GM18909 (cell line): ENCODE measurements at regions not wholly inside any gene's neighbourhood (a gene's known extent, or its start where the extent isn't known, plus 50 kb on each side); places are given as distances from the start of the nearest gene placed in this dataset.

Experiments
- ATAC-seq: cut with Tn5 transposase; IDR thresholded peaks from one replicate; pipeline ENCODE4 v1.9.1; 2021; ENCODE audit warnings: mild to moderate bottlenecking; ENCODE audit not compliant: unreplicated experiment, poor library complexity

- ATAC-seq, result no peak
Observed at GRCh38 chr3:3745693-3746092, 53.5 kb upstream of the LRRN1 start.

DNA sequence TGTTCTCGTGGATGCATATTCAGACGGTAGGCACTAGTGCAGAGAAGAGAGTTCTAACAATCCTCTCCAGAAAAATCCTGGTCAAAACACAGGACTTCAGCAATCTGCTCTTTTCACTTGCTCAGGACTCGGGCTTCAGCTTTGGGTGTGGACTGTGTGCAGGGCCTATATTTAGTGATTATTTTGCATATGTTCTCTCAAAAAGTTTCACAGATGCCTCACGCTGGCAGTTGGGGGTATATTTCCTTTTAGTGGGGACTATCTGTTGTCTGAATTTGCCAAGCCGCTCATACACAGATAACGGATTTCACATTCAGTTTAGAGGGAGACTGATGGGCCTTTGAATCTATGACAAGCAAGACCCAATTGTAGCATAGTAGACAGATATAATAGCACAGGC lies 54.4 kb upstream of the LRRN1 start:
- peak; percentile 59 for ATAC-seq

- no peak for ATAC-seq
Observed at GRCh38 chr3:3743754-3744153, 55.5 kb upstream of the LRRN1 start.

GRCh38 chr3:3740061-3740460 lies 59.2 kb upstream of the LRRN1 start:
- no peak for ATAC-seq

- no peak for ATAC-seq
Observed at GRCh38 chr3:3739330-3740060, 59.7 kb upstream of the LRRN1 start.

GRCh38 chr3:3737531-3737930 lies 61.7 kb upstream of the LRRN1 start:
- no peak for ATAC-seq

DNA sequence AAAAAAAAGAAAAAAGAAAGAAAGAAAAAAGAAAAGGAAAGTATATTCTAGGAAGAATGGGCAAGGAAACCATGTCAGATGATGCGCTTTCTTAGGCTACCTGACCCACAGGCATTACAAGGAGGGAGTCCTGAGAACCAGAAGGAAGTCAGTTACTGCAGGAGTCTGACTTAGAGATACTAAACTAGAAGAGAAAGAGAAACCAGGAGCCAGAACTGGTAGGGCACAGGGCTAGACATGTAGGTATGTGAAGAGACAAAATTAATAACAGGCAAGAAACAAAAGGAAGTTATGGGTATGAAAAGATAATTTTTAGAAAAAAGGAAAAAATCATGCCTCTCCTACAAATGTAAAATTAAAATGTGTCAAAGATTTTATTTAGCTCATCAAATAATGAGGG lies 63.3 kb upstream of the LRRN1 start:
- no peak for ATAC-seq

- ATAC-seq, result no peak
Observed at GRCh38 chr3:3734881-3735280, 64.3 kb upstream of the LRRN1 start.

GRCh38 chr3:3729261-3729660 lies 70.0 kb upstream of the LRRN1 start:
- ATAC-seq, result no peak

DNA sequence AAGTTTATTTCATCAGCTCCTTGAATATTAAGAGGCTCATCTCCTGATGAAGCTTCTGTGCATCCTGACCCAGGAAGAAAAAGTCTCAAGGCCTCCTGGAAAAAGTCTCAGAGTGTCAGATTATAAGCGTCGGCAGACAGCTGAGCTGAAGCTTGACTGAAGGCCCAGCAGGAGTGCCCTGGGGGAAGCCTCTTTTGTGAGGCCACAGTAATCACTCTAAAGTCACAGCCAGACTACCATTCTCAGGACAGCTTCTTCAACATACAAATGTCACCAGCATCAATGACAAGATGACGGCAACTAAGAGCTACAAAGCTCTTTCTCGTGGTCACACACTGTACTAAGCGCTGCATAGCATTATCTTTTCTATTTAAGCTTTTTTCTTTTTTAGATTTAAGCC lies 72.7 kb upstream of the LRRN1 start:
- ATAC-seq, result no peak

DNA sequence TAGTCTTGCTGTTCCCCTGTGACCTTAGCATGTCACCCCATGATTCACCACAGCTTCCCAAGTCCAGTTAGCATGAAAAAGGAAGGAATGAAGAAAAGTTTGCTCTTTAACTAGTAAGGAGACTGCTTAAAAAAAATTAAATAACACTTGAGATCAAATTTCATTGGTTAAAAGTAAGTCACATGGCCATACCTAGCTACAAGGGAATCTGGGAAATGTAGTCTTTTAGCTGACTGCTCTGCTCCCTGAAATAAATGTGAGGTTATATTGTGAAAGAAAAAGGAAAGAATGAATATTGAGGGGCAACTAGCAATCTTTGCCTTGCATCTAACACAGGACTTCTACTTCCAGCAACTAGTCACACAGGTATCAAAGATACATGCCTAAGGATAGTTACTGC lies 84.7 kb upstream of the LRRN1 start:
- ATAC-seq, result no peak

DNA sequence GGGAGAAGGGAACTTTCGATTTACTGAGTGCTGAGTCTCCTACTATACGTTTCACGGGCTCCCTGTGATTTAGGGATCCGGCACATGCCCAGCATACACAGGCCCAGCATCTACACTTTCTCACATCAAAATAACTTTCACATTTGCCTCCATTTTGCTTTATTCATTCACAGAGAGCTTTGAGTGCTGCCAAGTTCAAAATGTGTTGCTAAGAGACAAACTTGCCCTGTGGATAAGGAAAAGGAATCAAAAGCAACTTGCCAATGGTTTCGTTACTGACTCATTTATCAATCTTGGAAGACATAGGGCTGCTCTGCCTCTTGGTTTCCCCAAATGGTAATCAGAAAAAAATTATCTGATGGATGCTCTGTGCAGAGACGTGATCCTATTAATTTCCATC lies 86.3 kb upstream of the LRRN1 start:
- no peak for ATAC-seq

DNA sequence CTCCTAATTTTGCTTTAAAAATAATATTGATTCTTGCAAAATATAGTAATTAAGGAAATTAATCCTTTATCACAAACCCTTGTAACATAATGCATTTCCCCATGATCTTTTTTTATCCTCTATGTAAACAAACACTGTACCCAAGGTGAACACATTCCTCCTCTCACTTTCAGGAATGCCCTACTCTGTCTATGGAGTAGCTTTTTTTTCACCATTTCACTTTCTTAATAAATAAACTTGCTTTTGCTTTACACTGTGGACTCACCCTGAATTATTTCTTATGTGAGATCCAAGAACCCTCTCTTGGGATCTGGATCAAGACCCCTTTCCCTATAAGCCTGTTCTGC lies 90.5 kb upstream of the LRRN1 start:
- ATAC-seq, result no peak

DNA sequence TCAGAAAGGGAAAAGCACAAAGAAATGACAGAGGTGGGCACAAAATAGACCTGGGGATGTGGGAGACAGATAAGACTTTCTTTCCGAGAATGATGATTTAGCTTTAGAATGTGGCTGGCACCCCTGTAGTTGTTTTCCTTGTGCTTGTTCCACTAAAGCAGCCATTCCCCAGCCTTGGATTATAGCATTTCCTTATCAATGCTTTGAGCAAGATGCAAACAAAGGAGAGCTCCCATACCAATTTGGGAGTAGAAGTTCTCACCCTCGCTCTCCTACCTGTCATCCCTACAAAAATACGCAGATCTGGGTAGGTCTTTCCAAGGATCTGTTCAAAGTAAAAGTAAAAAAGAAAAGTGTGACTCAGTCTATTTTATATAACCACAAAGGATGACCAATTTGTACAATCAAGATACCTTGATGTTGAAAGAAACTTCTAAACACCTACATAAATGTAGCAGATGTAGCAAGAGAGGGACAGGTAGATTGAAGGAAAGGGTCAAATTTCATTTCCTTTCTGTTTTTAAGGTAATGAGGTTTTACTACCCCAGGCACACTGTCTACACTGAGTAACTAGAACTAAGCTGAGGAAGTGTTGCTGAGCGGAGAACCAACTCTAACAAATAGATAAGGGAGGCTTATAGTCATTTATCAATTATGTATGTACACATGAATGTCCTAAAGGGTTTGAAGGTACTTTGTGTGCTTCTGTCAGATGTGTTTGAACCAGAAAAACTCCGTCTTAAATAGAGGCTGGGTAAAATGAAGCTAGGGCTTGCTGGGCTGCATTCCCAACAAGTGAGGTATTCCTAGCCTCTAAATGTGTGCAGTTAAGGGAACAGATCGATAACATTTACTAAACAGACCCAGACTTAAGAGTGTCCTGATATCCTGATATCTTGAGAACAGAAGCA lies 91.1 kb upstream of the LRRN1 start:
- ATAC-seq, result no peak

GRCh38 chr3:3705090-3705775 lies 94.0 kb upstream of the LRRN1 start:
- no peak for ATAC-seq

DNA sequence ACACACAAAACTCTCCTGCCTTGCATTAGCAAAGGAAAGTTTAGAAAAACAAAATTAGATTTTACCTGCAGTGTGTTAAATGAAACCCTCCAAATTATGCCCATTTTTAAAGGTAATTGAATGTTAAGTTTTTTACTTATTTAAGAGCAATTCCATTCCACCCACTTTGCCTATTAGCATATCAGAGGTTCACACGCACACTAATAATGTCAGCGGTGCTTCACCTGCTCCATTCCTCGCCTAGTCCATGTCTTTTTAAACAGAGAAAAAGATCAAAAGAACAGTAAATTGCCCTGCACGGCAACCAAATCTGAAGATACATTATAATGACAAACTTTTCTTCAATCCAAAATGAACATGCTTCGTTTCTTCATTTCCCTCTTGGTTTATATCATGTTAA lies 97.3 kb upstream of the LRRN1 start:
- ATAC-seq, result no peak

- ATAC-seq, result no peak
Observed at GRCh38 chr3:3699816-3700633, 99.2 kb upstream of the LRRN1 start.

- no peak for ATAC-seq
Observed at GRCh38 chr3:3699407-3699806, 99.8 kb upstream of the LRRN1 start.

DNA sequence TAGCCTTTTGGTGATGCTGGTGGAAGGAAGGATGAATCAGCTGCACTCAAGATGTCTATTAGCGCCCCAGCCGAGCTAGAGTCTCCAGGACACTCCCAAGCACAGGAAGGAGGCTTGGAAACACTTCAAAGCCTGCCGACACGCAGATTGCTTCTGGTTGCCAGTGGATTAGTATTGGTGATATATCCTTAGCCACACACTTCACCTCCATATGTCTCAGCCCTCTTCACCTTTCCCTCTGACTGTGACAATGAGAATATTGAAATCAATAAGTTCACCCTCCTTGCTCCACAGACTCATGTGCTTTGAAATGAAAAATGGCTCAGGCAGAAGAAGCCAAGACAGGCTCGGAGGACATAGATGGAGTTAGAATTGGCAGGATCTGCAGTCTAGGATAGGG lies 102.9 kb upstream of the LRRN1 start:
- ATAC-seq, result no peak

DNA sequence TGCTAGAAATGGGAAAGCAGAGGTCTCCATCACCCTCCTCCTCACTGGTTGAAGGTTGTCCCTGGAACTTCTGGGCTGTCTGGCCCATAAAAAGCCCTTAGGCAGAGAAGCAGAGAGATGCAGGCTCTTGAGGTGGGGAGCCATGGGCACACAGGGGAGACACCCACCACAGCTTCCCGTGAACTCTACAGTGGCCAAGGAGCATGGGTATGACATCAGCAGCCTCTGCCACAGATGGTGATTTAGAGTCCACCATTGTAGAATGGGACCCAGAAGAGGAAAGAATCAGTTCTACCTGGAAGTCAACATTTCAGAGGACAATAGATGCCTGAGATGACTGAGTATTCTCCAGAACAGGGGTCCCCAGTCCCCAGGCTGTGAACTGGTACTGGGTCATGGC lies 105.6 kb upstream of the LRRN1 start:
- no peak for ATAC-seq
